ENCODE measurements at regions not wholly inside any gene's neighbourhood (a gene's known extent, or its start where the extent isn't known, plus 50 kb on each side); places are given as distances from the start of the nearest gene placed in this dataset.
"Not testable (repeated sequence)": the region's sequence is repeated elsewhere in the genome, so short reads cannot be mapped to it uniquely, and the experiment has no call there.

- no peak for DNase-seq (ENCODE audit: low read depth)
Observed at GRCh38 chr4:138398322-138398721, 156.2 kb upstream of the SLC7A11 start.

GRCh38 chr4:138393886-138394610, 151.9 kb upstream of the SLC7A11 start:
- no peak for DNase-seq (ENCODE audit: low read depth)

GRCh38 chr4:138392751-138393308, 150.7 kb upstream of the SLC7A11 start:
- no peak for DNase-seq (ENCODE audit: low read depth)

GRCh38 chr4:138389976-138390685, 148.0 kb upstream of the SLC7A11 start:
- DNase-seq (ENCODE audit: low read depth), result no peak

- no peak for DNase-seq (ENCODE audit: low read depth)
Observed at GRCh38 chr4:138374947-138375346, 132.8 kb upstream of the SLC7A11 start.

- DNase-seq (ENCODE audit: low read depth), result no peak
Observed at GRCh38 chr4:138367942-138368341, 125.8 kb upstream of the SLC7A11 start.

- not testable (repeated sequence) for DNase-seq (ENCODE audit: low read depth)
Observed at GRCh38 chr4:138352446-138352845, 110.3 kb upstream of the SLC7A11 start.

GRCh38 chr4:138348055-138348454, 105.9 kb upstream of the SLC7A11 start:
- DNase-seq (ENCODE audit: low read depth), result no peak

- no peak for DNase-seq (ENCODE audit: low read depth)
Observed at GRCh38 chr4:138347561-138347960, 105.4 kb upstream of the SLC7A11 start.

GRCh38 chr4:138344851-138345250, 102.7 kb upstream of the SLC7A11 start:
- DNase-seq (ENCODE audit: low read depth), result no peak

GRCh38 chr4:138344054-138344453, 101.9 kb upstream of the SLC7A11 start:
- no peak for DNase-seq (ENCODE audit: low read depth)

- no peak for DNase-seq (ENCODE audit: low read depth)
Observed at GRCh38 chr4:138341739-138342415, 99.7 kb upstream of the SLC7A11 start.

- DNase-seq (ENCODE audit: low read depth), result no peak
Observed at GRCh38 chr4:138338840-138339239, 96.7 kb upstream of the SLC7A11 start.

GRCh38 chr4:138338222-138338621, 96.1 kb upstream of the SLC7A11 start:
- DNase-seq (ENCODE audit: low read depth), result not testable (repeated sequence)

GRCh38 chr4:138334346-138335016, 92.3 kb upstream of the SLC7A11 start:
- no peak for DNase-seq (ENCODE audit: low read depth)

- not testable (repeated sequence) for DNase-seq (ENCODE audit: low read depth)
Observed at GRCh38 chr4:138332415-138332814, 90.3 kb upstream of the SLC7A11 start.

GRCh38 chr4:138330531-138330930, 88.4 kb upstream of the SLC7A11 start:
- DNase-seq (ENCODE audit: low read depth), result no peak

GRCh38 chr4:138329506-138330070, 87.4 kb upstream of the SLC7A11 start:
- no peak for DNase-seq (ENCODE audit: low read depth)

- DNase-seq (ENCODE audit: low read depth), result no peak
Observed at GRCh38 chr4:138327338-138327737, 85.2 kb upstream of the SLC7A11 start.

GRCh38 chr4:138320831-138321230, 78.7 kb upstream of the SLC7A11 start:
- DNase-seq (ENCODE audit: low read depth), result no peak

- DNase-seq (ENCODE audit: low read depth), result no peak
Observed at GRCh38 chr4:138320030-138320429, 77.9 kb upstream of the SLC7A11 start.
